ENCODE measurements at regions not wholly inside any gene's neighbourhood (a gene's known extent, or its start where the extent isn't known, plus 50 kb on each side); places are given as distances from the start of the nearest gene placed in this dataset.

DNA sequence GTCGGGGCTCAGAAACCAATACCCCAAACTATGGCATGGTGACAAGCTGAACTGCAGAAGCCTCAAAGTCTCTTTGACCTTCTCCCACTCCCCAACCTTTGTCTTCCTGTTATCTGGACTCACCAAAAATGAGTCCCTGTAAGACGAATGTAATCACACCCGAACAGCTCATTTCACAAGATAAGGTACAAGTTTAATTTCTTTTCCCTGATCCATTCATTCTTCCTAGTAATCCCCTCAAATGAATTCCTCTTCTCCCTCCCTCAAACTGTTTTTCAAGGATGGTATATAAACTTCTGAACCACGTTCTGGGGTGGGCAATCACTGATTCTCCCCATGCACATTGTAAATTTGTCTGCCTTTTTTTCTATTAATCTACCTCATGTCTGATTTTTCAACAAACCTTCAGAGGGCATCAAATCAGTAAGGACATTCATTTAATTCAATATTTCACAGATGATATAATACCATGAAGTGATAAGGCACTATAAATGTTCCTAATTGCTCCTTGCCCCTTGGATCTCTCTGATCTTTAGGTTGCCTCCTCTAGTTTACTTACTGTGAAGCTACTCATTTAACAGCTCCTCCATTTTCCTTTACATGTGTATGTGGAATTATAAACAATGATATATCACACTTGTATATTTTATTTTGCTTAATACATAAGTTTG is 77.2 kb downstream of the OR2B2 start:
- ChIA-PET POLR2A (interaction anchor here (1.0 to 5.3 kb wide), 2 partner anchors 31 to 55 kb away, joined by 3 to 129 read pairs; a partner anchor contains a TSS), CTCF (interaction anchor here (1.3 to 5.7 kb wide), 3 partner anchors 17 to 59 kb away, joined by 3 to 44 read pairs (median 22); a partner anchor contains a TSS)
- FAIRE-seq (no peak), DNase-seq (ENCODE audit: low read depth, low spot score) (no peak)
- intact Hi-C loops (cut with micrococcal nuclease) (loop anchor here (10.0 kb wide), 1 partner anchor 1810 kb away; a partner anchor contains a TSS), dilution Hi-C loops (cut with MboI; ENCODE audit: extremely low pct_ligation_motif_present, low sequenced_read_pairs) (no loop called here)
- H3K9me3 ChIP-seq (replicated peaks; ENCODE audit: control insufficient read depth, insufficient read depth, low read length): no peaks in the 10 kb centered on the region
- no peak overlapping the region for H3K4me2 ChIP-seq (ENCODE audit: insufficient read depth, low read length)
- no TSS peak for BruUV-seq (replicated peaks)
- H3K79me2 ChIP-seq (ENCODE audit: control insufficient read depth, insufficient read depth, low read length): no peaks in the 10 kb centered on the region
- TF ChIP-seq, protein P1, sequence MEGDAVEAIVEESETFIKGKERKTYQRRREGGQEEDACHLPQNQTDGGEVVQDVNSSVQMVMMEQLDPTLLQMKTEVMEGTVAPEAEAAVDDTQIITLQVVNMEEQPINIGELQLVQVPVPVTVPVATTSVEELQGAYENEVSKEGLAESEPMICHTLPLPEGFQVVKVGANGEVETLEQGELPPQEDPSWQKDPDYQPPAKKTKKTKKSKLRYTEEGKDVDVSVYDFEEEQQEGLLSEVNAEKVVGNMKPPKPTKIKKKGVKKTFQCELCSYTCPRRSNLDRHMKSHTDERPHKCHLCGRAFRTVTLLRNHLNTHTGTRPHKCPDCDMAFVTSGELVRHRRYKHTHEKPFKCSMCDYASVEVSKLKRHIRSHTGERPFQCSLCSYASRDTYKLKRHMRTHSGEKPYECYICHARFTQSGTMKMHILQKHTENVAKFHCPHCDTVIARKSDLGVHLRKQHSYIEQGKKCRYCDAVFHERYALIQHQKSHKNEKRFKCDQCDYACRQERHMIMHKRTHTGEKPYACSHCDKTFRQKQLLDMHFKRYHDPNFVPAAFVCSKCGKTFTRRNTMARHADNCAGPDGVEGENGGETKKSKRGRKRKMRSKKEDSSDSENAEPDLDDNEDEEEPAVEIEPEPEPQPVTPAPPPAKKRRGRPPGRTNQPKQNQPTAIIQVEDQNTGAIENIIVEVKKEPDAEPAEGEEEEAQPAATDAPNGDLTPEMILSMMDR (IDR thresholded peaks at IDR 0.05; ENCODE audit: extremely low read depth in 1 of 2, insufficient read depth in 1 of 2, low read depth in 1 of 2, low read length in 2 of 2): no peak
- TF ChIP-seq MYC (IDR thresholded peaks at IDR 0.05; ENCODE audit: low read depth, low read length): no peak
- no peak for TF ChIP-seq POLR2AphosphoS5 (IDR thresholded peaks at IDR 0.05; ENCODE audit: insufficient read depth, low read depth, low read length)
- TF ChIP-seq JUN (IDR thresholded peaks at IDR 0.05; ENCODE audit: borderline replicate concordance, insufficient read depth, insufficient read length, low read depth): no peak
- no peak for TF ChIP-seq FOS (IDR thresholded peaks at IDR 0.05; ENCODE audit: borderline replicate concordance, insufficient read depth, low read length)
- TF ChIP-seq EZH2 (IDR thresholded peaks at IDR 0.05; ENCODE audit: borderline replicate concordance, low read depth, low read length, severe bottlenecking): no peak
- H3K27me3 ChIP-seq (ENCODE audit: control insufficient read depth in 2 of 2, insufficient read depth in 2 of 2, low read length in 2 of 2): no peaks in the 10 kb centered on the region
- H4K20me1 ChIP-seq (replicated peaks; ENCODE audit: control insufficient read depth, extremely low read depth, insufficient read depth, low read length): no peaks in the 10 kb centered on the region
- no peaks in the 10 kb centered on the region for H3K36me3 ChIP-seq (ENCODE audit: control insufficient read depth in 2 of 2, extremely low read depth in 1 of 2, insufficient read depth in 2 of 2, low read length in 2 of 2)
- no peak overlapping the region for H2AFZ ChIP-seq (ENCODE audit: low read depth, low read length)
- H3K4me3 ChIP-seq (replicated peaks in 1 of 3; ENCODE audit: insufficient read depth in 1 of 3, low read depth in 1 of 3, low read length in 3 of 3): no peak overlapping the region
- no peak overlapping the region for H3K27ac ChIP-seq (ENCODE audit: insufficient read depth, low read depth, low read length)
- H3K4me1 ChIP-seq (ENCODE audit: control insufficient read depth, extremely low read depth, insufficient read depth, low read length): peaks cover 24% of the 10 kb centered on the region
- no peak overlapping the region for H3K9ac ChIP-seq (replicated peaks; ENCODE audit: extremely low read depth, insufficient read depth, low read length)
- H3K9me1 ChIP-seq (replicated peaks; ENCODE audit: control insufficient read depth, extremely low read depth, insufficient read depth, low read length): no peaks in the 10 kb centered on the region

Data from endothelial cell of umbilical vein (primary cell).